ENCODE measurements at regions not wholly inside any gene's neighbourhood (a gene's known extent, or its start where the extent isn't known, plus 50 kb on each side); places are given as distances from the start of the nearest gene placed in this dataset.
"Not testable (repeated sequence)": the region's sequence is repeated elsewhere in the genome, so short reads cannot be mapped to it uniquely, and the experiment has no call there.

- not testable (repeated sequence) for H3K9ac ChIP-seq (ENCODE audit: low read depth in 1 of 2, low read length in 2 of 2); H3K4me3 ChIP-seq (ENCODE audit: low read depth in 1 of 2, low read length in 2 of 2); H3K36me3 ChIP-seq (ENCODE audit: control insufficient read depth in 1 of 2, insufficient read depth in 2 of 2, low read length in 2 of 2); H3K9me3 ChIP-seq (ENCODE audit: control insufficient read depth in 1 of 2, low read length in 2 of 2); H3K27ac ChIP-seq (ENCODE audit: low read depth, low read length); H3K27me3 ChIP-seq (ENCODE audit: control insufficient read depth in 1 of 2, insufficient read depth in 2 of 2, low read length in 2 of 2); H3K4me1 ChIP-seq (ENCODE audit: control insufficient read depth in 1 of 2, insufficient read depth in 2 of 2, low read length in 2 of 2)
These were observed 260.1 kb downstream of the MEF2C start for GRCh38 chr5:88622890-88623289.

DNA sequence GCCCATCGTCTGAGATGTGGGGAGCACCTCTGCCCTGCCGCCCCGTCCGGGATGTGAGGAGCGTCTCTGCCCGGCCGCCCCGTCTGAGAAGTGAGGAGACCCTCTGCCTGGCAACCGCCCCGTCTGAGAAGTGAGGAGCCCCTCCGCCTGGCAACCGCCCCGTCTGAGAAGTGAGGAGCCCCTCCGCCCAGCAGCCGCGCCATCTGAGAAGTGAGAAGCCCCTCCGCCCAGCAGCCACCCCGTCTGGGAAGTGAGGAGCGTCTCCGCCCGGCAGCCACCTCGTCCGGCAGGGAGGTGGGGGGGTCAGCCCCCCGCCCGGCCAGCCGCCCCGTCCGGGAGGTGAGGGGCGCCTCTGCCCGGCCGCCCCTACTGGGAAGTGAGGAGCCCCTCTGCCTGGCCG is 267.2 kb downstream of the MEF2C start:
- H3K4me1 ChIP-seq (ENCODE audit: control insufficient read depth in 1 of 2, insufficient read depth in 2 of 2, low read length in 2 of 2); H3K4me3 ChIP-seq (ENCODE audit: low read depth in 1 of 2, low read length in 2 of 2); H3K9ac ChIP-seq (ENCODE audit: low read depth in 1 of 2, low read length in 2 of 2); H3K27me3 ChIP-seq (ENCODE audit: control insufficient read depth in 1 of 2, insufficient read depth in 2 of 2, low read length in 2 of 2); H3K36me3 ChIP-seq (ENCODE audit: control insufficient read depth in 1 of 2, insufficient read depth in 2 of 2, low read length in 2 of 2); H3K27ac ChIP-seq (ENCODE audit: low read depth, low read length); H3K9me3 ChIP-seq (ENCODE audit: control insufficient read depth in 1 of 2, low read length in 2 of 2): not testable (repeated sequence)

GRCh38 chr5:88613051-88613450 is 269.9 kb downstream of the MEF2C start:
- no peak overlapping the region for H3K4me3 ChIP-seq (ENCODE audit: low read depth in 1 of 2, low read length in 2 of 2)

GRCh38 chr5:88610586-88610985 is 272.4 kb downstream of the MEF2C start:
- H3K9ac ChIP-seq (ENCODE audit: low read depth in 1 of 2, low read length in 2 of 2) = no peak overlapping the region
- no peak overlapping the region for H3K4me3 ChIP-seq (ENCODE audit: low read depth in 1 of 2, low read length in 2 of 2)
- peaks cover 3 to 4% of the 10 kb centered on the region in 2 donors for H3K9me3 ChIP-seq (ENCODE audit: control insufficient read depth in 1 of 2, low read length in 2 of 2)
- no peaks in the 10 kb centered on the region for H3K36me3 ChIP-seq (ENCODE audit: control insufficient read depth in 1 of 2, insufficient read depth in 2 of 2, low read length in 2 of 2)
- no peak overlapping the region for H3K27ac ChIP-seq (ENCODE audit: low read depth, low read length)
- H3K27me3 ChIP-seq (ENCODE audit: control insufficient read depth in 1 of 2, insufficient read depth in 2 of 2, low read length in 2 of 2) = no peaks in the 10 kb centered on the region
- H3K4me1 ChIP-seq (ENCODE audit: control insufficient read depth in 1 of 2, insufficient read depth in 2 of 2, low read length in 2 of 2) = no peaks in the 10 kb centered on the region

More at GRCh38 chr5:88613051-88613450, 269.9 kb downstream of the MEF2C start:
- peaks cover 4 to 6% of the 10 kb centered on the region in 2 donors for H3K9me3 ChIP-seq (ENCODE audit: control insufficient read depth in 1 of 2, low read length in 2 of 2)
- H3K9ac ChIP-seq (ENCODE audit: low read depth in 1 of 2, low read length in 2 of 2) = no peak overlapping the region
- H3K27me3 ChIP-seq (ENCODE audit: control insufficient read depth in 1 of 2, insufficient read depth in 2 of 2, low read length in 2 of 2) = no peaks in the 10 kb centered on the region
- H3K27ac ChIP-seq (ENCODE audit: low read depth, low read length) = no peak overlapping the region
- H3K36me3 ChIP-seq (ENCODE audit: control insufficient read depth in 1 of 2, insufficient read depth in 2 of 2, low read length in 2 of 2) = no peaks in the 10 kb centered on the region
- H3K4me1 ChIP-seq (ENCODE audit: control insufficient read depth in 1 of 2, insufficient read depth in 2 of 2, low read length in 2 of 2) = no peaks in the 10 kb centered on the region

DNA sequence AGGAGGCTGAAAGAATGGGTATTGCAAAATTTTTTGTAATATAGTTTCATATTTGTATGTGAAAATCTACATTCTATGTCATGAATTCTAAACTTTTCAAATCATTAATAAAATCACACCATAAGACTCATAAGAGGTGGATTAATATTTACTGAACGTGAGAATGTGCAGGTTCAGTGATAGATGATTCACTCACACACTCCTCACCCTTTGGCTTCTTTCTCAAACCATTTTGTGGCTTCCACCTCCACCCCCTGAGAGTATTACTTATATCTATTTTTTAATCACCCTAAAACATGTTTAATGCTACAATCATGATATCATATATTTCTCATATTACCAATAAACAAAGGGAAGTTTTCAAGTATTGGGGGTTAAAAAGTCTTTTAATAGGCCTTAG is 275.5 kb downstream of the MEF2C start:
- no peaks in the 10 kb centered on the region for H3K36me3 ChIP-seq (ENCODE audit: control insufficient read depth in 1 of 2, insufficient read depth in 2 of 2, low read length in 2 of 2)

DNA sequence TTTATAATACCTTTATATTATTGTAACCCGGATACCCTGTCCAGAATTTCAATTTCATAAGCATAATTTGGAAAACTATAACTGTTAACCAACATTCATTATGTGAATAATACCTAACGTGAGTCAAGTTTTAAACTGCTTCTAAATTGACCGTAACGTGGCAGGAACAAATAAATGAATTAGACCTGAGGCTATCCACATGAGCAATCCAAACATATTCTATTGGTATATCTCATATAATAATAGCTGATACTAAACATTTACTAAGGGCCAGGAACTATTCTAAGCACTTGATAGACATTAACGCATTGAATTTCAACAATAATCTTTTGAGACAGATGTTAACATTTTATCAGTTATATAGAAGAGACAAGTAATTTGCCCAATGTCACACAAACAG is 276.4 kb downstream of the MEF2C start:
- no peaks in the 10 kb centered on the region for H3K36me3 ChIP-seq (ENCODE audit: control insufficient read depth in 1 of 2, insufficient read depth in 2 of 2, low read length in 2 of 2)
- H3K4me1 ChIP-seq (ENCODE audit: control insufficient read depth in 1 of 2, insufficient read depth in 2 of 2, low read length in 2 of 2) = no peaks in the 10 kb centered on the region
- H3K4me3 ChIP-seq (ENCODE audit: low read depth in 1 of 2, low read length in 2 of 2) = no peak overlapping the region
- H3K9ac ChIP-seq (ENCODE audit: low read depth in 1 of 2, low read length in 2 of 2) = no peak overlapping the region
- no peak overlapping the region for H3K27ac ChIP-seq (ENCODE audit: low read depth, low read length)
- H3K27me3 ChIP-seq (ENCODE audit: control insufficient read depth in 1 of 2, insufficient read depth in 2 of 2, low read length in 2 of 2) = no peaks in the 10 kb centered on the region
- H3K9me3 ChIP-seq (ENCODE audit: control insufficient read depth in 1 of 2, low read length in 2 of 2) = no peaks in the 10 kb centered on the region

More for the DNA sequence above, 275.5 kb downstream of the MEF2C start:
- Histone ChIP-seq H3K27ac (ENCODE audit: low read depth, low read length) (no peak overlapping the region), H3K4me1 (ENCODE audit: control insufficient read depth in 1 of 2, insufficient read depth in 2 of 2, low read length in 2 of 2) (no peaks in the 10 kb centered on the region), H3K9ac (ENCODE audit: low read depth in 1 of 2, low read length in 2 of 2) (no peak overlapping the region), H3K9me3 (ENCODE audit: control insufficient read depth in 1 of 2, low read length in 2 of 2) (no peaks in the 10 kb centered on the region), H3K4me3 (ENCODE audit: low read depth in 1 of 2, low read length in 2 of 2) (no peak overlapping the region), H3K27me3 (ENCODE audit: control insufficient read depth in 1 of 2, insufficient read depth in 2 of 2, low read length in 2 of 2) (no peaks in the 10 kb centered on the region)

DNA sequence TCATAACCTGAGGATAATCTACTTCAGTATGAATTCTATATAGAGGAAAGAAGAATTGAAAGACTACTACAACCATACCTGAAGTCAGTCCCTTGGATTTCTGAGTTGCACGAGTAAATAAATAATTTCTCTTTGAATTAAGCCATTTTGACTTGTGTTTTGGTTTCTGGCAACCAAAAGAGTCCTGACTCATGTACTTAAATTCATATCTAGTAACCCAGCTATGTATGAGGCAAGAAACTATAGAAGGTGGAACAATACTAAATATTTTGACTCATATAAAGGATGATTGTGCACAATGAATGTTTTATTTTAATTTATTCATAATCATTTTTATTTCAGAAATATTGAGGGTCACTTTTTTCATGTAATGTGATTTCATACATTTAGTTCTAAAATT is 276.8 kb downstream of the MEF2C start:
- Histone ChIP-seq H3K27me3 (ENCODE audit: control insufficient read depth in 1 of 2, insufficient read depth in 2 of 2, low read length in 2 of 2) (no peaks in the 10 kb centered on the region), H3K9me3 (ENCODE audit: control insufficient read depth in 1 of 2, low read length in 2 of 2) (no peaks in the 10 kb centered on the region), H3K4me1 (ENCODE audit: control insufficient read depth in 1 of 2, insufficient read depth in 2 of 2, low read length in 2 of 2) (no peaks in the 10 kb centered on the region), H3K4me3 (ENCODE audit: low read depth in 1 of 2, low read length in 2 of 2) (no peak overlapping the region), H3K36me3 (ENCODE audit: control insufficient read depth in 1 of 2, insufficient read depth in 2 of 2, low read length in 2 of 2) (no peaks in the 10 kb centered on the region), H3K9ac (ENCODE audit: low read depth in 1 of 2, low read length in 2 of 2) (no peak overlapping the region), H3K27ac (ENCODE audit: low read depth, low read length) (no peak overlapping the region)

DNA sequence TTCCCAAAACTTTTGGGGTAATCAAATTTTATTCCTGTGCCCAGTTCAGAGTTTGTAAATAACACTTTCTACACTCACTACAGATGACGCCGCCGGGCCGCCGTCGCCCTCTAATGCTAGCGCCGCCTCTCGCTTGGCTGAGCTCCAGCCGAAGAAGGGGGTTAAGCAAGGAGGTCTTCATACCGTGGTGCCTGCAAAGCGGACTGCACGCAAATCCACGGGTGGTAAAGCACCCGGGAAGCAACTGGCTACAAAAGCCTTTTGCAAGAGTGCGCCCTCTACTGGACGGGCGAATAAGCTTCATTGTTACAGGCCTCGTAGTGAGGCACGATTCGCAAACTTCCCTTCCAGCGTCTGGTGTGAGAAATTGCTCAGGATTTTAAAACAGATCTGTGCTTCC is 280.4 kb downstream of the MEF2C start:
- Histone ChIP-seq H3K4me1 (ENCODE audit: control insufficient read depth in 1 of 2, insufficient read depth in 2 of 2, low read length in 2 of 2) (no peaks in the 10 kb centered on the region), H3K9me3 (ENCODE audit: control insufficient read depth in 1 of 2, low read length in 2 of 2) (no peaks in the 10 kb centered on the region), H3K4me3 (ENCODE audit: low read depth in 1 of 2, low read length in 2 of 2) (no peak overlapping the region), H3K27ac (ENCODE audit: low read depth, low read length) (no peak overlapping the region), H3K9ac (ENCODE audit: low read depth in 1 of 2, low read length in 2 of 2) (no peak overlapping the region), H3K36me3 (ENCODE audit: control insufficient read depth in 1 of 2, insufficient read depth in 2 of 2, low read length in 2 of 2) (no peaks in the 10 kb centered on the region), H3K27me3 (ENCODE audit: control insufficient read depth in 1 of 2, insufficient read depth in 2 of 2, low read length in 2 of 2) (no peaks in the 10 kb centered on the region)

DNA sequence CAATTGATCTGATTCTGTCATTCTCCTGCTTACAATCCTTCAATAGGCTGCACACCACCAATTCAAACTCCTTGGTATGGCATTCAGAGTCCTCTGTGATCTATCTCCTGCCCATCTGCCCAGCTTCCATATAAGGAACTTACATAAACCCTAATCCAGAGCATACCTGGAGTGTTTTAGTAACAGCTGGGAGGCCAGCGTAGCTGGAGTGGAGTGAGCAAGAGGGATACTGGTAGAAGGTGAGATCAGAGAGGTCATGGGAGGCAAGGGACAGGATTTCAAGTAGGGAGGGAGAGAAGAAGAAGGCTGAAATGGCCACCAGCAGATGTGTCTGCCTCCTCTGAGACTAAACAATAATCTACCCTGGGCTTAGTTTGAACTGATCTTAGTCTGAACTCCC is 288.5 kb downstream of the MEF2C start:
- Histone ChIP-seq H3K36me3 (ENCODE audit: control insufficient read depth in 1 of 2, insufficient read depth in 2 of 2, low read length in 2 of 2) (no peaks in the 10 kb centered on the region), H3K4me1 (ENCODE audit: control insufficient read depth in 1 of 2, insufficient read depth in 2 of 2, low read length in 2 of 2) (no peaks in the 10 kb centered on the region), H3K9ac (ENCODE audit: low read depth in 1 of 2, low read length in 2 of 2) (no peak overlapping the region), H3K27ac (ENCODE audit: low read depth, low read length) (no peak overlapping the region), H3K9me3 (ENCODE audit: control insufficient read depth in 1 of 2, low read length in 2 of 2) (no peaks in the 10 kb centered on the region), H3K4me3 (ENCODE audit: low read depth in 1 of 2, low read length in 2 of 2) (no peak overlapping the region), H3K27me3 (ENCODE audit: control insufficient read depth in 1 of 2, insufficient read depth in 2 of 2, low read length in 2 of 2) (no peaks in the 10 kb centered on the region)

GRCh38 chr5:88588609-88589008 is 294.4 kb downstream of the MEF2C start:
- H3K9me3 ChIP-seq (ENCODE audit: control insufficient read depth in 1 of 2, low read length in 2 of 2) = no peaks in the 10 kb centered on the region
- no peak overlapping the region for H3K27ac ChIP-seq (ENCODE audit: low read depth, low read length)
- H3K9ac ChIP-seq (ENCODE audit: low read depth in 1 of 2, low read length in 2 of 2) = no peak overlapping the region
- H3K4me1 ChIP-seq (ENCODE audit: control insufficient read depth in 1 of 2, insufficient read depth in 2 of 2, low read length in 2 of 2) = no peaks in the 10 kb centered on the region
- no peaks in the 10 kb centered on the region for H3K27me3 ChIP-seq (ENCODE audit: control insufficient read depth in 1 of 2, insufficient read depth in 2 of 2, low read length in 2 of 2)
- no peak overlapping the region for H3K4me3 ChIP-seq (ENCODE audit: low read depth in 1 of 2, low read length in 2 of 2)
- H3K36me3 ChIP-seq (ENCODE audit: control insufficient read depth in 1 of 2, insufficient read depth in 2 of 2, low read length in 2 of 2) = no peaks in the 10 kb centered on the region

GRCh38 chr5:88583471-88583870 is 299.5 kb downstream of the MEF2C start:
- Histone ChIP-seq H3K9me3 (ENCODE audit: control insufficient read depth in 1 of 2, low read length in 2 of 2) (no peaks in the 10 kb centered on the region), H3K9ac (ENCODE audit: low read depth in 1 of 2, low read length in 2 of 2) (no peak overlapping the region), H3K27me3 (ENCODE audit: control insufficient read depth in 1 of 2, insufficient read depth in 2 of 2, low read length in 2 of 2) (no peaks in the 10 kb centered on the region), H3K27ac (ENCODE audit: low read depth, low read length) (no peak overlapping the region), H3K4me1 (ENCODE audit: control insufficient read depth in 1 of 2, insufficient read depth in 2 of 2, low read length in 2 of 2) (no peaks in the 10 kb centered on the region), H3K4me3 (ENCODE audit: low read depth in 1 of 2, low read length in 2 of 2) (no peak overlapping the region), H3K36me3 (ENCODE audit: control insufficient read depth in 1 of 2, insufficient read depth in 2 of 2, low read length in 2 of 2) (no peaks in the 10 kb centered on the region)

Data from duodenal mucosa (tissue), 2 donors.